DOHH2 (cell line): ENCODE measurements at regions not wholly inside any gene's neighbourhood (a gene's known extent, or its start where the extent isn't known, plus 50 kb on each side); places are given as distances from the start of the nearest gene placed in this dataset.
"Not testable (repeated sequence)": the region's sequence is repeated elsewhere in the genome, so short reads cannot be mapped to it uniquely, and the experiment has no call there.

Experiments
- H3F3A ChIP-seq: fragments of 200-600 bp; sonication (generic), shearing (Covaris generic); 2 replicates; pipeline ENCODE4 v1.6.0; 2016; ENCODE audit warnings: antibody characterized with exemption, mild to moderate bottlenecking; ENCODE audit not compliant: control insufficient read depth, insufficient read depth
- H3K27ac ChIP-seq: fragments of 200-600 bp; sonication (generic); 2 replicates; pipeline ENCODE4 v1.5.1; 2014; ENCODE audit warnings: low read depth, mild to moderate bottlenecking, low read length, moderate library complexity
- H3K27me3 ChIP-seq: fragments of 200-600 bp; sonication (generic); 2 replicates; pipeline ENCODE4 v1.6.1; 2014; ENCODE audit warnings: mild to moderate bottlenecking, low read length, mixed read lengths; ENCODE audit not compliant: control insufficient read depth
- H3K36me3 ChIP-seq: fragments of 200-600 bp; sonication (generic); 2 replicates; pipeline ENCODE4 v1.6.1; 2014; ENCODE audit warnings: mild to moderate bottlenecking, low read length, moderate library complexity, mixed read lengths; ENCODE audit not compliant: control insufficient read depth
- H3K4me1 ChIP-seq: fragments of 200-600 bp; sonication (generic); 2 replicates; pipeline ENCODE4 v1.6.1; 2014; ENCODE audit warnings: mild to moderate bottlenecking, low read length, mixed read lengths; ENCODE audit not compliant: control insufficient read depth
- H3K4me2 ChIP-seq: fragments of 200-600 bp; sonication (generic); 2 replicates; pipeline ENCODE4 v1.6.0; 2014; ENCODE audit warnings: mild to moderate bottlenecking, low read length, moderate library complexity
- H3K4me3 ChIP-seq: fragments of 200-600 bp; sonication (generic); 2 replicates; pipeline ENCODE4 v1.5.1; 2014; ENCODE audit warnings: mild to moderate bottlenecking, low read length, mixed read lengths
- H3K79me2 ChIP-seq: fragments of 200-600 bp; sonication (generic); 2 replicates; pipeline ENCODE4 v1.6.1; 2014; ENCODE audit warnings: mild to moderate bottlenecking, low read length, mixed read lengths; ENCODE audit not compliant: control insufficient read depth
- H3K9me2 ChIP-seq: fragments of 200-600 bp; sonication (generic); replicated peaks from 2 replicates; pipeline ENCODE4 v1.6.1; 2014; ENCODE audit warnings: mild to moderate bottlenecking, low read length, mixed read lengths; ENCODE audit not compliant: control insufficient read depth
- H3K9me3 ChIP-seq: fragments of 200-600 bp; sonication (generic); 2 replicates; pipeline ENCODE4 v1.6.1; 2014; ENCODE audit warnings: antibody characterized with exemption, low read length, mixed read lengths; ENCODE audit not compliant: control insufficient read depth, insufficient read depth
- H4K20me1 ChIP-seq: fragments of 200-600 bp; sonication (generic); 2 replicates; pipeline ENCODE4 v1.6.0; 2014; ENCODE audit warnings: low read depth, mild to moderate bottlenecking, antibody characterized with exemption, low read length, moderate library complexity; ENCODE audit not compliant: control insufficient read depth, insufficient read depth
- EZH2phosphoT487 ChIP-seq: fragments of 200-600 bp; sonication (generic); IDR thresholded peaks from 2 replicates; pipeline ENCODE4 v1.6.1; 2017; ENCODE audit warnings: borderline replicate concordance, mild to moderate bottlenecking, antibody characterized with exemption, low read length, moderate library complexity, mixed read lengths
- TF ChIP-seq, protein P1 (sequence below): fragments of 200-600 bp; sonication (generic); IDR thresholded peaks from one replicate; pipeline ENCODE4 v1.5.1; 2014; ENCODE audit warnings: antibody characterized with exemption, mild to moderate bottlenecking, low read depth, low read length; ENCODE audit not compliant: poor library complexity, severe bottlenecking

DNA sequence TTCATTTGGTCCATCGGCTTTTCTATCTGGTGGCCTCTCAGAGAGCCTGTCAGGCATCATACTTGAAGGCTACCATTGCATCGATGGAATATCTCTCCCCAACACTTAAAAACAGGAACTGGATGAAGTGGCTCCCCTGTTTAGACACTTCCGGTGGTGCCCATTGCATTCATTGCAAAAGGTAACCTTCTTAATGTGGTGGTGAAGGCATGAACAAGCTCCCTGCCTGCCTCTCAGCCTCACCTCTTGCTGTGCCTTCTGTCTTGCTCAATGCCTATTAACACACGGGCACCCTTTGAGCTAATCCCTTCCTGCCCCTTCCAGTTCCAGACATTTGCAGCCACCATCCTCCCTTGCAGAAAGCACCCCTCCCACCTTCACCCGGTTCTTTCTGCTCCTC, 233.1 kb upstream of the MSX2 start:
- Histone ChIP-seq H3K4me3 (no peak overlapping the region), H3K4me1 (no peaks in the 10 kb centered on the region), H3K9me2 (no peaks in the 10 kb centered on the region), H3K4me2 (no peak overlapping the region), H3K27me3 (no peaks in the 10 kb centered on the region), H3K36me3 (no peaks in the 10 kb centered on the region), H3K27ac (no peak overlapping the region), H3K79me2 (no peaks in the 10 kb centered on the region), H3K9me3 (no peaks in the 10 kb centered on the region), H3F3A (no peaks in the 10 kb centered on the region), H4K20me1 (no peaks in the 10 kb centered on the region)
- TF ChIP-seq, protein P1, sequence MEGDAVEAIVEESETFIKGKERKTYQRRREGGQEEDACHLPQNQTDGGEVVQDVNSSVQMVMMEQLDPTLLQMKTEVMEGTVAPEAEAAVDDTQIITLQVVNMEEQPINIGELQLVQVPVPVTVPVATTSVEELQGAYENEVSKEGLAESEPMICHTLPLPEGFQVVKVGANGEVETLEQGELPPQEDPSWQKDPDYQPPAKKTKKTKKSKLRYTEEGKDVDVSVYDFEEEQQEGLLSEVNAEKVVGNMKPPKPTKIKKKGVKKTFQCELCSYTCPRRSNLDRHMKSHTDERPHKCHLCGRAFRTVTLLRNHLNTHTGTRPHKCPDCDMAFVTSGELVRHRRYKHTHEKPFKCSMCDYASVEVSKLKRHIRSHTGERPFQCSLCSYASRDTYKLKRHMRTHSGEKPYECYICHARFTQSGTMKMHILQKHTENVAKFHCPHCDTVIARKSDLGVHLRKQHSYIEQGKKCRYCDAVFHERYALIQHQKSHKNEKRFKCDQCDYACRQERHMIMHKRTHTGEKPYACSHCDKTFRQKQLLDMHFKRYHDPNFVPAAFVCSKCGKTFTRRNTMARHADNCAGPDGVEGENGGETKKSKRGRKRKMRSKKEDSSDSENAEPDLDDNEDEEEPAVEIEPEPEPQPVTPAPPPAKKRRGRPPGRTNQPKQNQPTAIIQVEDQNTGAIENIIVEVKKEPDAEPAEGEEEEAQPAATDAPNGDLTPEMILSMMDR = no peak
- TF ChIP-seq EZH2phosphoT487 = no peak

DNA sequence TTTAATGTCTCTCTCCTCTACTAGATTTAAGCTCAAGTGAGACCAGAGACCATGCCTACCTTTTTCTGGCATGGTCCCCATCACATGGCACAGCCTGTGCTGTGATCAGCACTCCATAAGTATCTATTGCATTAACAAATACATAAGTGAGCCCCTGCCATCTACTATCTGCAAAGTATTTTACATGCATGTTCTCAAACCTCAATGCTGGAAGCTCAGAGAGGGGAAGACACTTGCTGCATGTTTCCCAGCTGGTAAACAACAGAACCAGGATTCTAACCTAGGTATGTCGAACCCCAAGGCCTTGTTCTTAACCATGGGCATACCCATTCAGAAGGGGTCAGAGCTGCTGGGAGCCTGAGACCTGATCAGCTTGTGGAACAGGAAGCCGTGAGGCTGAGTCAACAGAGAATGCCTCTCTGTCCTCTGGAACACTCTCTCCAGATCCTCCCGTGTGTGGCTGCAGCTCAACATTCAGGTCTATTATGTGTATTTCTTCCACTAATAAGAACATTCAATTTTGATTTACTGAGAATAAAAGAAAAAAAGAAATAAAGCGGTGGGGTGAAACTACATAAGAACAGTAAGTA, 232.5 kb upstream of the MSX2 start:
- H3K9me2 ChIP-seq = no peaks in the 10 kb centered on the region
- no peaks in the 10 kb centered on the region for H3K36me3 ChIP-seq
- no peaks in the 10 kb centered on the region for H3K79me2 ChIP-seq
- no peaks in the 10 kb centered on the region for H3K9me3 ChIP-seq
- no peak for TF ChIP-seq EZH2phosphoT487
- TF ChIP-seq, protein P1 = no peak
- H3K4me3 ChIP-seq = no peak overlapping the region
- no peaks in the 10 kb centered on the region for H3F3A ChIP-seq
- H4K20me1 ChIP-seq = no peaks in the 10 kb centered on the region
- no peak overlapping the region for H3K4me2 ChIP-seq
- H3K27ac ChIP-seq = no peak overlapping the region
- no peaks in the 10 kb centered on the region for H3K4me1 ChIP-seq
- H3K27me3 ChIP-seq = no peaks in the 10 kb centered on the region

DNA sequence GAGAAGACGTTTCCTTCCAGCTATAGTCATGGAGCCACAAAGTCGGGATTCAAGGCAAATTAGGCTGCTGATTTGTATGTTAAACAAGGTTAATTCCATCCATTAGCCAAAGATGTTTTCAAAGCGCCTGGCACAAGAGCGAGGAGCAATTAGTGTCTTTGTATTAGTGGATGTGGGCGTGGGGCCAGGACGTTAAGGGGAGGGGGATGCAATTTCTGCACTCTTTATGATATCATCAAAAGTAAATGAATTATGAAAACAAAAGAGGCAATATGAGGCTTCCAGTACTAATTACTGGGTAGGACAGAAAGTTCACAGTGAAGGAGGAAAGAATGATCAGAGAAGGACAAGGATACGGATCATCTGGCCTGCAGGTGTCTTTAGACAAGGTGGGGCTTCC, 230.9 kb upstream of the MSX2 start:
- H3K4me1 ChIP-seq = no peaks in the 10 kb centered on the region
- no peaks in the 10 kb centered on the region for H3K9me2 ChIP-seq
- H3K36me3 ChIP-seq = no peaks in the 10 kb centered on the region
- H4K20me1 ChIP-seq = no peaks in the 10 kb centered on the region
- TF ChIP-seq EZH2phosphoT487 = no peak
- TF ChIP-seq, protein P1 = no peak
- no peaks in the 10 kb centered on the region for H3F3A ChIP-seq
- H3K4me3 ChIP-seq = no peak overlapping the region
- H3K27me3 ChIP-seq = no peaks in the 10 kb centered on the region
- no peaks in the 10 kb centered on the region for H3K79me2 ChIP-seq
- H3K9me3 ChIP-seq = no peaks in the 10 kb centered on the region; the same call in 1 of the 2 replicates
- no peak overlapping the region for H3K4me2 ChIP-seq
- H3K27ac ChIP-seq = no peak overlapping the region

DNA sequence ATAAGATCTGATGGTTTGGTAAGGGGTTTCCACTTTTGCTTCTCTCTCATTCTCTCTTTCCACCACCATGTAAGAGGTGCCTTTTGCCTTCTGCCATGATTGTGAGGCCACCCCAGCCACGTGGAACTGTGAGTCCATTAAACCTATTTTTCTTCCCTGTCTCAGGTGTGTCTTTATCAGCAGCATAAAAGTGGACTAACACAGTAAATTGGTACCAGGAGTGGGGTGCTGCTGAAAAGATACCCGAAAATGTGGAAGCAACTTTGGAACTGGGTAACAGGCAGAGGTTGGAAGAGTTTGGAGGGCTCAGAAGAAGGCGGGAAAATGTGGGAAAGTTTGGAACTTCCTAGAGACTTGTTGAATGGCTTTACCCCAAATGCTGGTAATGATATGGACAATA, 226.4 kb upstream of the MSX2 start:
- not testable (repeated sequence) for H3K79me2 ChIP-seq, H4K20me1 ChIP-seq, H3K4me3 ChIP-seq, H3K4me2 ChIP-seq, H3K27ac ChIP-seq, H3K27me3 ChIP-seq, H3K9me3 ChIP-seq, H3K4me1 ChIP-seq, H3K36me3 ChIP-seq, H3K9me2 ChIP-seq, H3F3A ChIP-seq

DNA sequence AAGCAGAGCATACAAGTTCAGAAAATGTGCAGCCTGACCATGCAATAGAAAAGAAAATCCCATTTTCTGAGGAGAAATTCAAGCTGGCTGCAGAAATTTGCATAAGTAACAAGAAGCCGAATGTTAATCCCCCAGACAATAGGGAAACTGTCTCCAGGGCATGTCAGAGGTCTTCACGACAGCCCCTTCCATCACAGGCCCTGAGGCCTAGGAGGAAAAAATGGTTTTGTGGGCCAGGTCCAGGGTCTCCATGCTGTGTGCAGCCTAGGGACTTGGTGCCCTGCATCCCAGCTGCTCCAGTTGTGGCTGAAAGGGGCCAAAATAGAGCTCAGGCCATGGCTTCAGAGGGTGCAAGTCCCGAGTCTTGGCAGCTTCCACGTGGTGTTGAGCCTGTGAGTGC, 225.8 kb upstream of the MSX2 start:
- H3K36me3 ChIP-seq, H3K27ac ChIP-seq, H3K4me1 ChIP-seq, H3K9me2 ChIP-seq, H3K4me3 ChIP-seq, H3K9me3 ChIP-seq, H3K4me2 ChIP-seq, H4K20me1 ChIP-seq, H3K27me3 ChIP-seq, H3K79me2 ChIP-seq, H3F3A ChIP-seq: not testable (repeated sequence)
